Activated naive CD4-positive, alpha-beta T cell treated with anti-CD3 and anti-CD28 coated beads, Interleukin-2, amount 50 U/mL, for 24 hours (primary cell): ENCODE measurements at regions not wholly inside any gene's neighbourhood (a gene's known extent, or its start where the extent isn't known, plus 50 kb on each side); places are given as distances from the start of the nearest gene placed in this dataset.

ENCODE experiments used
- H3K27ac Mint-ChIP-seq: one replicate; pipeline ENCODE4 v1.8.0; 2021; ENCODE audit warnings: mild to moderate bottlenecking, mixed read lengths
- H3K27me3 Mint-ChIP-seq: one replicate; pipeline ENCODE4 v1.8.0; 2021; ENCODE audit warnings: mixed read lengths
- H3K36me3 Mint-ChIP-seq: one replicate; pipeline ENCODE4 v1.8.0; 2021; ENCODE audit warnings: mixed read lengths
- H3K4me1 Mint-ChIP-seq: one replicate; pipeline ENCODE4 v1.8.0; 2021; ENCODE audit warnings: mixed read lengths
- H3K4me3 Mint-ChIP-seq: one replicate; pipeline ENCODE4 v1.8.0; 2021; ENCODE audit warnings: mild to moderate bottlenecking, mixed read lengths
- H3K9me3 Mint-ChIP-seq: one replicate; pipeline ENCODE4 v1.8.0; 2021; ENCODE audit warnings: mixed read lengths

- Mint-ChIP-seq H3K4me1 (no peaks in the 10 kb centered on the region), H3K27me3 (no peaks in the 10 kb centered on the region), H3K4me3 (no peak overlapping the region), H3K9me3 (peaks cover 10% of the 10 kb centered on the region), H3K27ac (no peak overlapping the region), H3K36me3 (no peaks in the 10 kb centered on the region)
Measured at GRCh38 chr9:29806937-29807618, 2233.8 kb upstream of the C9orf72 start.

DNA sequence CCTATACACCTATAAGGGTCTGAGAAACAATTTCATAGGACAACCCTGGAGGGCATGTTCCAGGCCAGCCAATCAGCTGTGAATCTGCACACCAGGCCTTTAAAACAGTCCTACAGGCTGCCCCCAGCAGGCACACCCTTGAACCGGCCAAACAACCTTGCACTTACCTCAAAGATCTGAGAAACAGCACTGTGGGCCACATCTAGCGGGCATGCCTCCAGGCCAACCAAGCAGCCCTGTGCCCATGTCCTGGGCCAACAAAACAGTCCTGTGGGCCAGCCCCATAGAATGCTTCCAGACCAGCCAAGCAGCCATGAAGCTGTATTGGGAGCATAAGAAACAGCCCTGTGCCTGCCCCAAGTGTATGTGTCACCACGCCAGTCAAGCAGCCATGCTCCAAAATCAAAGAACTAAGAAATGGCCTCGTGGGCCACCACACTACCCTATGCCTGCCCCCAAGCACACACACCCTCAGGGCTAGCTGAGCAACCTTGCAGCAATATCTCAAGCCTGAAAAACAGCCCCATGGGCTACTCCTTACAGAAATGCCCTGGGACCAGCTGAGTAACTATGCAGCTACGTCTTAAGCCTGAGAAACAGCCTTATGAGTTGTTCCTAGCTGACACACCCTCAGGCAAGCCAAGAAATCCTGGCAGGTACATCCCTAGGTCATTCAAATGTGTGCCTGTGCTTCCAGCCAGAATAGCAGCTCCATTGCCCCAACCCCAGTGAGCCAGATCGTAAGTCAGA, 2243.8 kb upstream of the C9orf72 start:
- Mint-ChIP-seq H3K27ac (no peak overlapping the region), H3K4me3 (no peak overlapping the region), H3K9me3 (peaks cover 28% of the 10 kb centered on the region), H3K27me3 (no peaks in the 10 kb centered on the region), H3K36me3 (no peaks in the 10 kb centered on the region), H3K4me1 (no peaks in the 10 kb centered on the region)

- Mint-ChIP-seq H3K4me3 (no peak overlapping the region), H3K9me3 (peaks cover 19% of the 10 kb centered on the region), H3K27ac (no peak overlapping the region), H3K27me3 (no peaks in the 10 kb centered on the region), H3K4me1 (no peaks in the 10 kb centered on the region), H3K36me3 (no peaks in the 10 kb centered on the region)
Measured at GRCh38 chr9:29822458-29822857, 2249.2 kb upstream of the C9orf72 start.

GRCh38 chr9:29826421-29826820, 2253.1 kb upstream of the C9orf72 start:
- Mint-ChIP-seq H3K36me3 (no peaks in the 10 kb centered on the region), H3K4me1 (no peaks in the 10 kb centered on the region), H3K9me3 (no peaks in the 10 kb centered on the region), H3K4me3 (no peak overlapping the region), H3K27ac (no peak overlapping the region), H3K27me3 (no peaks in the 10 kb centered on the region)

- no peak overlapping the region for H3K27ac Mint-ChIP-seq
- H3K4me3 Mint-ChIP-seq = no peak overlapping the region
- H3K9me3 Mint-ChIP-seq = no peaks in the 10 kb centered on the region
- H3K27me3 Mint-ChIP-seq = no peaks in the 10 kb centered on the region
- H3K4me1 Mint-ChIP-seq = no peaks in the 10 kb centered on the region
- H3K36me3 Mint-ChIP-seq = no peaks in the 10 kb centered on the region
Measured at GRCh38 chr9:29830821-29831220, 2257.5 kb upstream of the C9orf72 start.

- peaks cover 3% of the 10 kb centered on the region for H3K9me3 Mint-ChIP-seq
- H3K27ac Mint-ChIP-seq = no peak overlapping the region
- H3K36me3 Mint-ChIP-seq = no peaks in the 10 kb centered on the region
- no peak overlapping the region for H3K4me3 Mint-ChIP-seq
- no peaks in the 10 kb centered on the region for H3K4me1 Mint-ChIP-seq
- no peaks in the 10 kb centered on the region for H3K27me3 Mint-ChIP-seq
Measured at GRCh38 chr9:29838491-29839020, 2265.3 kb upstream of the C9orf72 start.

- Mint-ChIP-seq H3K27ac (no peak overlapping the region), H3K27me3 (no peaks in the 10 kb centered on the region), H3K9me3 (peaks cover 7% of the 10 kb centered on the region), H3K4me1 (no peaks in the 10 kb centered on the region), H3K4me3 (no peak overlapping the region), H3K36me3 (no peaks in the 10 kb centered on the region)
Measured at GRCh38 chr9:29844251-29844650, 2271.0 kb upstream of the C9orf72 start.

GRCh38 chr9:29850664-29851063, 2277.4 kb upstream of the C9orf72 start:
- Mint-ChIP-seq H3K4me1 (no peaks in the 10 kb centered on the region), H3K27ac (no peak overlapping the region), H3K9me3 (no peaks in the 10 kb centered on the region)

GRCh38 chr9:29861803-29862202, 2288.5 kb upstream of the C9orf72 start:
- H3K27me3 Mint-ChIP-seq = no peaks in the 10 kb centered on the region
- peaks cover 8% of the 10 kb centered on the region for H3K9me3 Mint-ChIP-seq
- H3K27ac Mint-ChIP-seq = no peak overlapping the region
- H3K36me3 Mint-ChIP-seq = no peaks in the 10 kb centered on the region
- H3K4me3 Mint-ChIP-seq = no peak overlapping the region
- no peaks in the 10 kb centered on the region for H3K4me1 Mint-ChIP-seq

More at GRCh38 chr9:29850664-29851063, 2277.4 kb upstream of the C9orf72 start:
- Mint-ChIP-seq H3K27me3 (no peaks in the 10 kb centered on the region), H3K36me3 (no peaks in the 10 kb centered on the region), H3K4me3 (no peak overlapping the region)

DNA sequence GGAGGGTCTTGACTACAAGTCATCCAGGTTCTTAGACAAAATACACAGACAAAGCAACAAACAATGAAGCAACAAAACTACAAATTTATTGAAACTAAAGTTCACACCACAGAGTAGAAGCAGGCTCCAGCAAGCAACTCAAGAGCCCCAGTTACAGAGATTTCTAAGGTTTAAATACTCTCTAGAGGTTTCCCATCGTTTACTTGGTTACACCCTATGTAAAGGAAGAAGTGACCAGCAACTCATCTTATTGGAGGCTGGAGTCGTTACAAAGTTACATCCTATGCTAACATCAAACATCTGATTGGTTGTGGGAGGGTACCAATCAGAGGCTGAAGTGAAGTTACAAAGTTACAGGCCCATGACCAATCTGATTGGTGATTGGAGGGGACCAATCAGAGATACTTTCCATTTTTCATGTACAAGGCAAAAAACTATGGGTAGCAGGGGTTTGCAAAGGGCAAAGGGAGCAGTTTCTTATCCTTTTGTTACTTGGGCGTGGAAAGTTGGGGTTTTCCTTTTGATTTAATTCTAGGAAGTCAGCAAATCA, 2292.6 kb upstream of the C9orf72 start:
- no peaks in the 10 kb centered on the region for H3K36me3 Mint-ChIP-seq
- no peak overlapping the region for H3K4me3 Mint-ChIP-seq
- no peaks in the 10 kb centered on the region for H3K27me3 Mint-ChIP-seq
- no peaks in the 10 kb centered on the region for H3K4me1 Mint-ChIP-seq
- H3K27ac Mint-ChIP-seq = no peak overlapping the region
- H3K9me3 Mint-ChIP-seq = peaks cover 8% of the 10 kb centered on the region

DNA sequence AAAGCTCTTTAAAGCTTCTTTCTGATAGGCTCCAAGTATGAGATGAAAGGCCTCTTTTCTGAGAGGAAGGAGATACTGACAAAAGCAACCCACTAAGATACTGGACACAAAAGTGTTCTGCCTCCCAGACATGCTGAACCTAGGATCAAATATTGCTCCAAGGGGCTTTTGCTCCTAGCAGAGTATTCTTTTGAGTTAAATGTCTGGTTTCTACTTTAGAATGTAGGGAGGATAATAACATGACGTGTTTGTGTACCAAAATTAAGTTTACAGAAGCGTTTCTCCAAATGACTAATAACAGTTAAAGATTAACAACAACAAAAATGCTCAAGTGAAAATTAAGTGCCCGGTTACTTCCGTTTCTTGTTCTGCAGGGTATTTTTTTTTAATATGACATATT, 2293.3 kb upstream of the C9orf72 start:
- Mint-ChIP-seq H3K27ac (no peak overlapping the region), H3K4me3 (no peak overlapping the region), H3K4me1 (no peaks in the 10 kb centered on the region), H3K36me3 (no peaks in the 10 kb centered on the region), H3K27me3 (no peaks in the 10 kb centered on the region), H3K9me3 (peaks cover 8% of the 10 kb centered on the region)

DNA sequence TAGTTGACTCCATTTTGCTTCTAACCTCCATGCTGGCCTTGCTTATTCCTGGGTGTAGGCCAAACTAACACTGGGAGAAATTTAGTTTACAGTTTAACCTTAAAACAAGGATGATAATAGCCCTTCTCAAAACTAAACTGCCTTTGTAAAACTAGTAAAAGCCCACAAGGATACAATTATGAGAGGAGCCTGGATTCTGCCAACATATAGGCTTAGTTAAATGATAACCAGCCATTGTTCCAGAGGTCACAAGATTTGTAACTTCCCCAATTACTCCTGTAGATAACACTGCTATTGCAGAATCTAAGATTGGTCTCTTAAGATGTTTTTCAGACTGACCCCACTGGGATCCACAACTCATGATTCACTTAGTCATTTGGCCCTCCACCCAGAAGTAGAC, 2300.3 kb upstream of the C9orf72 start:
- Mint-ChIP-seq H3K27me3 (no peaks in the 10 kb centered on the region), H3K4me3 (no peak overlapping the region), H3K36me3 (no peaks in the 10 kb centered on the region), H3K4me1 (no peaks in the 10 kb centered on the region), H3K27ac (no peak overlapping the region), H3K9me3 (no peaks in the 10 kb centered on the region)

DNA sequence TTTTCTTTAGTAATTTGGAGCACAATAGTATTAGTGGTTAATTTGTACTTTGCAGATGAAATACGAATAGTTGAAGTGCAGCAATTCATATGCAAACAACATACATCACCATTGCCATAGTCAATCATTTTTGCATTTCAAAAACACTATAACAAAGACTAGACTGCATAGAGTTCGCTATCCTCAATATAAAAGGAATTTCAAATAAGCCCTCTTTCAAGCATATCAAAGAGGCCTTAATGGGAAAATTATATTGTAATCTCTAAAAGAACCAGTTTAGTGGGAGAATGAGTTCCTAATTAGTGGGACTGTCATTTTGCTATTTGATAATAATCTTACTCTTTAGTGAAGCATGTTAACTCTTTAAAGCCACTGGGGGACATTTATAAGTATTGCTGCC, 2302.3 kb upstream of the C9orf72 start:
- Mint-ChIP-seq H3K9me3 (no peaks in the 10 kb centered on the region), H3K4me3 (no peak overlapping the region), H3K4me1 (no peaks in the 10 kb centered on the region), H3K36me3 (no peaks in the 10 kb centered on the region), H3K27ac (no peak overlapping the region), H3K27me3 (no peaks in the 10 kb centered on the region)

GRCh38 chr9:29882767-29883166, 2309.5 kb upstream of the C9orf72 start:
- no peaks in the 10 kb centered on the region for H3K27me3 Mint-ChIP-seq
- H3K36me3 Mint-ChIP-seq = no peaks in the 10 kb centered on the region
- H3K9me3 Mint-ChIP-seq = no peaks in the 10 kb centered on the region
- H3K4me3 Mint-ChIP-seq = no peak overlapping the region
- H3K4me1 Mint-ChIP-seq = no peaks in the 10 kb centered on the region
- H3K27ac Mint-ChIP-seq = no peak overlapping the region

GRCh38 chr9:29906065-29906464, 2332.8 kb upstream of the C9orf72 start:
- Mint-ChIP-seq H3K9me3 (no peaks in the 10 kb centered on the region), H3K4me3 (no peak overlapping the region), H3K4me1 (no peaks in the 10 kb centered on the region), H3K27me3 (no peaks in the 10 kb centered on the region), H3K36me3 (no peaks in the 10 kb centered on the region), H3K27ac (no peak overlapping the region)

DNA sequence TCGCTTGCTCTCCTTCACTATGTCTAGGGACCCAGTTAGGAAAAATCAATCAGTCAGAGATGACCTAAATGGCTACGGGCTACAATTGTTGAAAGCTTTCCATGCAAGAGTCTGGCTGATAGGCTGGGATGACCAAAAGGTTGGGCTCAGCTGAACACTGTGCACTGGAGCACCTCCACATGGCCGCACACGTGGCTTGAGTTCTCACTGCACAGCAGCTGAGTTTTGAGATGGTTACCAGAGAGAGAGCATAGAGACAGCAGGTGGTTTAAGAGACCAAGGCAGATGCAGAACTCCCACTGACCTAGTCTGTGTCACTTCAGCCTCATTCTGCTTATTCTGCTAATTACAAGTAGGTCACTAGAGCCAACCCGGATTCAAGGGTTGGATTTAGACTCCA, 2354.8 kb upstream of the C9orf72 start:
- Mint-ChIP-seq H3K27ac (no peak overlapping the region), H3K4me3 (no peak overlapping the region), H3K27me3 (no peaks in the 10 kb centered on the region), H3K4me1 (no peaks in the 10 kb centered on the region), H3K9me3 (no peaks in the 10 kb centered on the region), H3K36me3 (no peaks in the 10 kb centered on the region)
